Calu3 (cell line): ENCODE measurements at regions not wholly inside any gene's neighbourhood (a gene's known extent, or its start where the extent isn't known, plus 50 kb on each side); places are given as distances from the start of the nearest gene placed in this dataset.

Experiments used
- BruUV-seq: library from RNA; stranded (reverse); fragments of 400-500 nt; replicated peaks from 2 replicates; lab custom pipeline; 2021; lab: Mats Ljungman, UMichigan
- CTCF ChIA-PET: fragments of 300-600 bp; sonication (Branson Sonifier 250); formaldehyde crosslinking; loops from one replicate; lab custom pipeline; 2022; ENCODE audit warnings: antibody characterized with exemption; lab: Charles Lee
- DNase-seq: peaks from one replicate; pipeline ENCODE4 v3.0.0; 2022
- H3K27ac Mint-ChIP-seq: one replicate; pipeline ENCODE4 v1.8.0; 2022; ENCODE audit warnings: mixed read lengths; ENCODE audit not compliant: unreplicated experiment
- H3K27me3 Mint-ChIP-seq: one replicate; pipeline ENCODE4 v1.8.0; 2022; ENCODE audit warnings: mixed read lengths; ENCODE audit not compliant: unreplicated experiment
- H3K36me3 Mint-ChIP-seq: one replicate; pipeline ENCODE4 v1.8.0; 2022; ENCODE audit warnings: mild to moderate bottlenecking, moderate library complexity, mixed read lengths; ENCODE audit not compliant: insufficient read depth, unreplicated experiment
- H3K4me1 Mint-ChIP-seq: one replicate; pipeline ENCODE4 v1.8.0; 2022; ENCODE audit warnings: mild to moderate bottlenecking, low read depth, mixed read lengths; ENCODE audit not compliant: unreplicated experiment
- H3K4me3 Mint-ChIP-seq: one replicate; pipeline ENCODE4 v1.8.0; 2022; ENCODE audit warnings: mild to moderate bottlenecking, low read depth, moderate library complexity, mixed read lengths; ENCODE audit not compliant: unreplicated experiment
- H3K9me3 Mint-ChIP-seq: one replicate; pipeline ENCODE4 v1.8.0; 2022; ENCODE audit warnings: low read depth, mixed read lengths; ENCODE audit not compliant: unreplicated experiment
- intact Hi-C: fragments of 100-400 bp; cut with micrococcal nuclease; formaldehyde crosslinking; loops from one replicate; pipeline ENCODE4 v1.10.0; 2022; ENCODE audit not compliant: unreplicated experiment
- TF ChIP-seq, protein P1 (sequence below): fragments of 200-600 bp; IDR thresholded peaks from one replicate; pipeline ENCODE4 v1.8.0; 2022; ENCODE audit warnings: antibody characterized with exemption; ENCODE audit not compliant: unreplicated experiment

DNA sequence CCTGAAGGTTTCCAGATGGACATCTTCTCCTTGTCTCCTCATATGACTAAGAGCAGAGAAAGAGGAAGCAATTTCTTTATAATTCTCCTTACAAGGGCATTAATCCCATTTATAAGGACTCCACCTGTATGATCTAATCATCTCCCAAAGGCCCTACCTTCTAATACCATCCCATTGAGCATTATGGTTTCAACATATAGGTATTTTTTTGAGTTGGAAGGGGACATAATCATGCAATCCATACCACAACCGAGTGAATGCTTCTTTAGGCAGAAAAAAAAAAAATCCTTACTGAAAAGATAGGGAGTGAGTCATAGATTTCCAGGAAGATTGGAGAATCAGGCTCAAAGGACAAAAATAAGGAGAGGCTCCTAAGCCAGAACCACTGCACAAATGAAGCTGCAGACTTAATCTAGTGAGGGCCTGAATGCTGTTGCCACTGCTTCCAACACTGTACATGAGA, 312.5 kb upstream of the HS3ST1 start:
- Mint-ChIP-seq H3K4me1 (peaks cover 40% of the 10 kb centered on the region), H3K9me3 (no peaks in the 10 kb centered on the region), H3K4me3 (no peak overlapping the region), H3K27ac (no peak overlapping the region), H3K27me3 (no peaks in the 10 kb centered on the region), H3K36me3 (peaks cover 4% of the 10 kb centered on the region)
- CTCF ChIA-PET = no interaction called here
- TF ChIP-seq, protein P1, sequence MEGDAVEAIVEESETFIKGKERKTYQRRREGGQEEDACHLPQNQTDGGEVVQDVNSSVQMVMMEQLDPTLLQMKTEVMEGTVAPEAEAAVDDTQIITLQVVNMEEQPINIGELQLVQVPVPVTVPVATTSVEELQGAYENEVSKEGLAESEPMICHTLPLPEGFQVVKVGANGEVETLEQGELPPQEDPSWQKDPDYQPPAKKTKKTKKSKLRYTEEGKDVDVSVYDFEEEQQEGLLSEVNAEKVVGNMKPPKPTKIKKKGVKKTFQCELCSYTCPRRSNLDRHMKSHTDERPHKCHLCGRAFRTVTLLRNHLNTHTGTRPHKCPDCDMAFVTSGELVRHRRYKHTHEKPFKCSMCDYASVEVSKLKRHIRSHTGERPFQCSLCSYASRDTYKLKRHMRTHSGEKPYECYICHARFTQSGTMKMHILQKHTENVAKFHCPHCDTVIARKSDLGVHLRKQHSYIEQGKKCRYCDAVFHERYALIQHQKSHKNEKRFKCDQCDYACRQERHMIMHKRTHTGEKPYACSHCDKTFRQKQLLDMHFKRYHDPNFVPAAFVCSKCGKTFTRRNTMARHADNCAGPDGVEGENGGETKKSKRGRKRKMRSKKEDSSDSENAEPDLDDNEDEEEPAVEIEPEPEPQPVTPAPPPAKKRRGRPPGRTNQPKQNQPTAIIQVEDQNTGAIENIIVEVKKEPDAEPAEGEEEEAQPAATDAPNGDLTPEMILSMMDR = no peak
- BruUV-seq = no TSS peak
- DNase-seq = no peak
- intact Hi-C loops = no loop called here

DNA sequence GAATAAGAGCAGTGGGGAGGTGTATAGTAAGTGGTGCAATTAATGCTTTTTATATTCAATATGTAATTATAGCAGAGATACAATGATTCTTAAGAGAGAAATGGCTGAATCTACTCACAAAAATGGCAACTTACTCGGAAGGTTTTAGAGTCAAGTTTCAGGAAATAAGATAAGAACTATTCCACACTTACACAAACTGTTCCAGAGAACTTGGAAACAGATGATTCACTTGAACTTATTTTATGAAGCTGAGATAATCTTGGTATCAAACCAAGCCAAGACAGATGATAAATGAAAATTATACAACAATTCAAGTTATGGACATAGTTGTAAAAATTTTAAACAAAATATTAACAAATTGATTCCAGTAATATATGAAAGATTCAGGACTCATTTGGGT, 311.3 kb upstream of the HS3ST1 start:
- no peak overlapping the region for H3K4me3 Mint-ChIP-seq
- no peaks in the 10 kb centered on the region for H3K9me3 Mint-ChIP-seq
- no peak for DNase-seq
- peaks cover 4% of the 10 kb centered on the region for H3K36me3 Mint-ChIP-seq
- H3K4me1 Mint-ChIP-seq = peaks cover 40% of the 10 kb centered on the region
- no peaks in the 10 kb centered on the region for H3K27me3 Mint-ChIP-seq
- intact Hi-C loops = no loop called here
- H3K27ac Mint-ChIP-seq = no peak overlapping the region
- TF ChIP-seq, protein P1 = no peak
- no TSS peak for BruUV-seq
- CTCF ChIA-PET = no interaction called here

DNA sequence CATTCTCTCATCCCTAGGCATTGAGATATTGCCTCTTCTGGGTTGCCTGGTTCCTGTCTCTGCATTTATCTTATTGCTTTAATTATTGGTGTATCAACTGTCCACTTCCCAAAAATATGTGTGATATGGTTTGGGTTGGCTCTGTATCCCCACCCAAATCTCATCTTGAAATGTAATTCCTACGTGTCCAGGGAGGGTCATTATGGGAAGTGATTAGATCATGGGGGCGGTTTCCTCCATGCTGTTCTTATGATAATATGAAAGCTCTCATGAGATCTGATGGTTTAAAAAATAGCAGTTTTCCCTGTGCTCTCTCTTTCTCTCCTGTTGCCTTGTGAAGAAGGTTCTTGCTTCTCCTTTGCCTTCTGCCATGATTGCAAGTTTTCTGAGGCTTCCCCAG, 308.3 kb upstream of the HS3ST1 start:
- H3K4me3 Mint-ChIP-seq = no peak overlapping the region
- peaks cover 26% of the 10 kb centered on the region for H3K4me1 Mint-ChIP-seq
- H3K9me3 Mint-ChIP-seq = no peaks in the 10 kb centered on the region
- CTCF ChIA-PET = no interaction called here
- H3K27ac Mint-ChIP-seq = no peak overlapping the region
- no TSS peak for BruUV-seq
- peaks cover 4% of the 10 kb centered on the region for H3K36me3 Mint-ChIP-seq
- TF ChIP-seq, protein P1 = no peak
- no peak for DNase-seq
- H3K27me3 Mint-ChIP-seq = no peaks in the 10 kb centered on the region
- intact Hi-C loops = no loop called here

DNA sequence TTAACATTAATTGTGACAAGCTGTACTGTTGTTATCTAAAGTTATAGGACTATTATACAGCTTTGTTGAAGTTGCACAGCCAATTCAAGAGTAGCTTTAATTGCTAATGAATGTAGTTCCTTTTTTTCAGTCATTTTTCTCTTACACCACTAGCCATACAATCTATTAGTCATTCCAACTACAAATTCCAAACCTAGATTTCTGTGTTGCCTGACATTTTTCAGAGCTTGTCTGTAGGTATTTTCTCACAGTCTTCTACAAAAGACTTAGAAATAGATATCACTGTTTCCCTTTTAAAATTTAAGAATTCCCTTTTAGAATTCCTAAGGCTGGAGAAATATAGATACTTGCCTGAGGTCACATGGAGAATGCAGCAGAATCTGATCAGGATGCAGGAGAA, 307.0 kb upstream of the HS3ST1 start:
- CTCF ChIA-PET = no interaction called here
- Mint-ChIP-seq H3K27ac (no peak overlapping the region), H3K4me1 (peaks cover 21% of the 10 kb centered on the region), H3K27me3 (no peaks in the 10 kb centered on the region), H3K9me3 (no peaks in the 10 kb centered on the region), H3K36me3 (peaks cover 4% of the 10 kb centered on the region), H3K4me3 (no peak overlapping the region)
- DNase-seq = no peak
- intact Hi-C loops = no loop called here
- no TSS peak for BruUV-seq
- TF ChIP-seq, protein P1 = no peak
